ENCODE measurements at regions not wholly inside any gene's neighbourhood (a gene's known extent, or its start where the extent isn't known, plus 50 kb on each side); places are given as distances from the start of the nearest gene placed in this dataset.
"Not testable (repeated sequence)": the region's sequence is repeated elsewhere in the genome, so short reads cannot be mapped to it uniquely, and the experiment has no call there.

- DNase-seq (ENCODE audit: low spot score); intact Hi-C loops (cut with micrococcal nuclease); H3K27ac Mint-ChIP-seq; H3K9me3 Mint-ChIP-seq; H3K4me1 Mint-ChIP-seq (ENCODE audit: low read depth); H3K27me3 Mint-ChIP-seq (ENCODE audit: insufficient read depth); H3K36me3 Mint-ChIP-seq (ENCODE audit: low read depth); H3K4me3 Mint-ChIP-seq: not testable (repeated sequence)
Observed at GRCh38 chr3:61434901-61435300, 126.5 kb upstream of the PTPRG start.

GRCh38 chr3:61435361-61435760 lies 126.0 kb upstream of the PTPRG start:
- H3K4me3 Mint-ChIP-seq; DNase-seq (ENCODE audit: low spot score); H3K4me1 Mint-ChIP-seq (ENCODE audit: low read depth); H3K27me3 Mint-ChIP-seq (ENCODE audit: insufficient read depth); H3K36me3 Mint-ChIP-seq (ENCODE audit: low read depth); intact Hi-C loops (cut with micrococcal nuclease); H3K9me3 Mint-ChIP-seq; H3K27ac Mint-ChIP-seq: not testable (repeated sequence)

GRCh38 chr3:61438253-61439121 lies 122.9 kb upstream of the PTPRG start:
- H3K36me3 Mint-ChIP-seq (ENCODE audit: low read depth), result no peaks in the 10 kb centered on the region
- no peaks in the 10 kb centered on the region for H3K4me1 Mint-ChIP-seq (ENCODE audit: low read depth)
- no peaks in the 10 kb centered on the region for H3K9me3 Mint-ChIP-seq
- H3K27ac Mint-ChIP-seq, result no peak overlapping the region
- H3K4me3 Mint-ChIP-seq, result no peak overlapping the region
- DNase-seq (ENCODE audit: low spot score), result no peak
- intact Hi-C loops (cut with micrococcal nuclease), result no loop called here
- no peaks in the 10 kb centered on the region for H3K27me3 Mint-ChIP-seq (ENCODE audit: insufficient read depth)

GRCh38 chr3:61439122-61439458 lies 122.3 kb upstream of the PTPRG start:
- H3K36me3 Mint-ChIP-seq (ENCODE audit: low read depth), result no peaks in the 10 kb centered on the region
- intact Hi-C loops (cut with micrococcal nuclease), result no loop called here
- DNase-seq (ENCODE audit: low spot score), result no peak
- H3K27ac Mint-ChIP-seq, result no peak overlapping the region
- H3K4me1 Mint-ChIP-seq (ENCODE audit: low read depth), result no peaks in the 10 kb centered on the region
- H3K9me3 Mint-ChIP-seq, result no peaks in the 10 kb centered on the region
- H3K4me3 Mint-ChIP-seq, result no peak overlapping the region
- H3K27me3 Mint-ChIP-seq (ENCODE audit: insufficient read depth), result no peaks in the 10 kb centered on the region

GRCh38 chr3:61442696-61443095 lies 118.7 kb upstream of the PTPRG start:
- H3K27me3 Mint-ChIP-seq (ENCODE audit: insufficient read depth), result no peaks in the 10 kb centered on the region
- no peaks in the 10 kb centered on the region for H3K36me3 Mint-ChIP-seq (ENCODE audit: low read depth)
- DNase-seq (ENCODE audit: low spot score), result no peak
- H3K9me3 Mint-ChIP-seq, result no peaks in the 10 kb centered on the region
- no peak overlapping the region for H3K27ac Mint-ChIP-seq
- no peak overlapping the region for H3K4me3 Mint-ChIP-seq
- H3K4me1 Mint-ChIP-seq (ENCODE audit: low read depth), result no peaks in the 10 kb centered on the region
- intact Hi-C loops (cut with micrococcal nuclease), result no loop called here

- no peaks in the 10 kb centered on the region for H3K4me1 Mint-ChIP-seq (ENCODE audit: low read depth)
- no peak overlapping the region for H3K27ac Mint-ChIP-seq
- H3K9me3 Mint-ChIP-seq, result no peaks in the 10 kb centered on the region
- H3K36me3 Mint-ChIP-seq (ENCODE audit: low read depth), result no peaks in the 10 kb centered on the region
- H3K4me3 Mint-ChIP-seq, result no peak overlapping the region
- H3K27me3 Mint-ChIP-seq (ENCODE audit: insufficient read depth), result no peaks in the 10 kb centered on the region
- intact Hi-C loops (cut with micrococcal nuclease), result no loop called here
- DNase-seq (ENCODE audit: low spot score), result no peak
Observed at GRCh38 chr3:61443886-61444285, 117.5 kb upstream of the PTPRG start.

GRCh38 chr3:61444782-61445181 lies 116.6 kb upstream of the PTPRG start:
- Mint-ChIP-seq H3K4me1 (ENCODE audit: low read depth) (no peaks in the 10 kb centered on the region), H3K9me3 (no peaks in the 10 kb centered on the region), H3K36me3 (ENCODE audit: low read depth) (no peaks in the 10 kb centered on the region), H3K27me3 (ENCODE audit: insufficient read depth) (no peaks in the 10 kb centered on the region), H3K4me3 (no peak overlapping the region), H3K27ac (no peak overlapping the region)
- no peak for DNase-seq (ENCODE audit: low spot score)
- intact Hi-C loops (cut with micrococcal nuclease), result no loop called here

- intact Hi-C loops (cut with micrococcal nuclease), result no loop called here
- Mint-ChIP-seq H3K4me1 (ENCODE audit: low read depth) (no peaks in the 10 kb centered on the region), H3K27me3 (ENCODE audit: insufficient read depth) (no peaks in the 10 kb centered on the region), H3K9me3 (no peaks in the 10 kb centered on the region), H3K27ac (no peak overlapping the region), H3K4me3 (no peak overlapping the region), H3K36me3 (ENCODE audit: low read depth) (no peaks in the 10 kb centered on the region)
- DNase-seq (ENCODE audit: low spot score), result no peak
Observed at GRCh38 chr3:61445924-61446323, 115.4 kb upstream of the PTPRG start.

GRCh38 chr3:61446341-61446740 lies 115.0 kb upstream of the PTPRG start:
- Mint-ChIP-seq H3K36me3 (ENCODE audit: low read depth) (no peaks in the 10 kb centered on the region), H3K9me3 (no peaks in the 10 kb centered on the region)
- no peak for DNase-seq (ENCODE audit: low spot score)

GRCh38 chr3:61448378-61448777 lies 113.0 kb upstream of the PTPRG start:
- intact Hi-C loops (cut with micrococcal nuclease), result no loop called here
- no peaks in the 10 kb centered on the region for H3K27me3 Mint-ChIP-seq (ENCODE audit: insufficient read depth)
- DNase-seq (ENCODE audit: low spot score), result no peak
- no peak overlapping the region for H3K4me3 Mint-ChIP-seq
- no peaks in the 10 kb centered on the region for H3K9me3 Mint-ChIP-seq
- H3K27ac Mint-ChIP-seq, result no peak overlapping the region
- H3K4me1 Mint-ChIP-seq (ENCODE audit: low read depth), result no peaks in the 10 kb centered on the region
- H3K36me3 Mint-ChIP-seq (ENCODE audit: low read depth), result no peaks in the 10 kb centered on the region

More at GRCh38 chr3:61446341-61446740, 115.0 kb upstream of the PTPRG start:
- Mint-ChIP-seq H3K4me3 (no peak overlapping the region), H3K4me1 (ENCODE audit: low read depth) (no peaks in the 10 kb centered on the region), H3K27ac (no peak overlapping the region), H3K27me3 (ENCODE audit: insufficient read depth) (no peaks in the 10 kb centered on the region)
- intact Hi-C loops (cut with micrococcal nuclease), result no loop called here

- H3K27ac Mint-ChIP-seq, result no peak overlapping the region
- no peaks in the 10 kb centered on the region for H3K4me1 Mint-ChIP-seq (ENCODE audit: low read depth)
- no peaks in the 10 kb centered on the region for H3K9me3 Mint-ChIP-seq
- H3K36me3 Mint-ChIP-seq (ENCODE audit: low read depth), result no peaks in the 10 kb centered on the region
- no peak for DNase-seq (ENCODE audit: low spot score)
- intact Hi-C loops (cut with micrococcal nuclease), result no loop called here
- no peaks in the 10 kb centered on the region for H3K27me3 Mint-ChIP-seq (ENCODE audit: insufficient read depth)
- no peak overlapping the region for H3K4me3 Mint-ChIP-seq
Observed at GRCh38 chr3:61449327-61450040, 111.9 kb upstream of the PTPRG start.

- H3K9me3 Mint-ChIP-seq, result no peaks in the 10 kb centered on the region
- no peaks in the 10 kb centered on the region for H3K27me3 Mint-ChIP-seq (ENCODE audit: insufficient read depth)
- intact Hi-C loops (cut with micrococcal nuclease), result no loop called here
- no peak overlapping the region for H3K4me3 Mint-ChIP-seq
- H3K36me3 Mint-ChIP-seq (ENCODE audit: low read depth), result no peaks in the 10 kb centered on the region
- H3K27ac Mint-ChIP-seq, result no peak overlapping the region
- H3K4me1 Mint-ChIP-seq (ENCODE audit: low read depth), result no peaks in the 10 kb centered on the region
- no peak for DNase-seq (ENCODE audit: low spot score)
Observed at GRCh38 chr3:61450866-61451265, 110.5 kb upstream of the PTPRG start.

GRCh38 chr3:61451841-61452240 lies 109.5 kb upstream of the PTPRG start:
- no peak overlapping the region for H3K27ac Mint-ChIP-seq
- no peaks in the 10 kb centered on the region for H3K27me3 Mint-ChIP-seq (ENCODE audit: insufficient read depth)
- intact Hi-C loops (cut with micrococcal nuclease), result no loop called here
- no peaks in the 10 kb centered on the region for H3K4me1 Mint-ChIP-seq (ENCODE audit: low read depth)
- no peaks in the 10 kb centered on the region for H3K9me3 Mint-ChIP-seq
- H3K36me3 Mint-ChIP-seq (ENCODE audit: low read depth), result no peaks in the 10 kb centered on the region
- DNase-seq (ENCODE audit: low spot score), result no peak
- no peak overlapping the region for H3K4me3 Mint-ChIP-seq

Measured in activated T-helper 1 cell treated with anti-CD3 and anti-CD28 coated beads, Interleukin-12 subunit alpha, Interleukin-12 subunit beta, Interleukin-2, Interleukin-4 antibody, amounts not matched to agents 30 ng/mL and 10 ng/mL and 1 ng/mL, durations not matched to agents 14 hours and 24 hours and 36 hours (primary cell).